Effector CD8-positive, alpha-beta T cell (primary cell): ENCODE measurements at regions not wholly inside any gene's neighbourhood (a gene's known extent, or its start where the extent isn't known, plus 50 kb on each side); places are given as distances from the start of the nearest gene placed in this dataset.

Experiments
- DNase-seq: peaks from one replicate; lab custom pipeline; 2025; lab: John Stamatoyannopoulos, UW

DNA sequence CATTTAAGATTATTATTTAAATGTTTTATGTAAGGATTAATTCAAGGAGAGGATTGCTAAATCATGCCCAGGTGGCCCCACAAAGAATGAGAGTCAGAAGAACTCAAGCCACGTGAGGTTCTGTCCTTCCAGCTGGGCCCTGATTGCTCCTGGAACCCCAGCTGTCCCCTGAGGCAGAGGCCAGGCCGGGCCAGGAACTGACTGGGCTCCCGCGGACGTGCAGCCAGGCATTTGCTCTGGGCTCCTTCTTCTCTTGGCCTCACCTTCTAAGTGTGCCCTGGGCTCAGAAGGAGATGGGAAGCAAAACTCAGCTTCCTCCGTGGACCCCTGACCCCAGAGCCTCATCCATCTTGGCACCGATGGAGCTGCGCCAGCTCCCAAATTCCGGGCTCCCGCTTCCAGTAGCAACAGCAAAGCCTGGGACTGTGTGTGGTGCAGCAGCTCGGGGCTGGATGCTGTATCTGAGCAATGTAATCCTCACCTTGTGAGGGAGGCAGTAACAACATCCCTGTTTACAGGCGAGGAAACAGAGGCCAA, 250.6 kb upstream of the PPP2R2D start:
- DNase-seq, result no peak

GRCh38 chr10:131650771-131651673, 249.8 kb upstream of the PPP2R2D start:
- no peak for DNase-seq

GRCh38 chr10:131651674-131652437, 249.0 kb upstream of the PPP2R2D start:
- DNase-seq, result no peak

DNA sequence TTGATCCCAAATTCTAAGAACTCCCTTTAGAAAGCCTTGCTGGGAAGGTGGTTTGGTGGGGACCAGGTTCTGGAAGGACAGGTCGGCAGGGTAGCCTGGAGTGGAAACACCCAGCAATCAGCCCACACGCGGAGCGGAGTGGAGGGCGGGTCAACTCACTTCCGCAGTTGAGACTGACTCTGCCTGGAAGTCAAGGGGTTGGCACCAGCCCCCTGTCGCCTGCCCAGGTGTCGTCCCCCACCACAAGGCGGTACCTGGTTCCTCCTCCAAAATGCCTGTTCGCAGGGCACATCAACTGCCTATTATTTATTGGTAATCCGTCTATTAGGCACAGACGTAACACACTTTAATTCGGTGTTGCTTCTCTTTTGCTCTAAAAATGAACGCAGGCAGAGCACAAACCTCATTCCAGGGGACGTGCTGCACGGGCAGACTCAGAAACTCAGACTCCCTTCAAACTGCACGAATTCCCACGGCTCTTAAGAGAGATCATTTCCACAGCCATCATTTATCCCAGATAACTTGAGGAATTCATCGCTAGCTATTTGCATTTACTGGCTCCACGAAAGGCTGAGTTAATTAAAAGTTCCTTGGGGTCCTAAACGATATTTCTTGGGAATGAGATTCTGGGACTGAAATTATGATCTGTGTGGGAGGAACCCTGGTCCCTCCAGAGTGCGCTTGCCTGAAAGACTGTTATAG, 248.2 kb upstream of the PPP2R2D start:
- DNase-seq, result no peak

GRCh38 chr10:131653140-131653539, 247.7 kb upstream of the PPP2R2D start:
- DNase-seq, result no peak

- DNase-seq, result no peak
Measured at GRCh38 chr10:131653554-131654470, 247.0 kb upstream of the PPP2R2D start.

DNA sequence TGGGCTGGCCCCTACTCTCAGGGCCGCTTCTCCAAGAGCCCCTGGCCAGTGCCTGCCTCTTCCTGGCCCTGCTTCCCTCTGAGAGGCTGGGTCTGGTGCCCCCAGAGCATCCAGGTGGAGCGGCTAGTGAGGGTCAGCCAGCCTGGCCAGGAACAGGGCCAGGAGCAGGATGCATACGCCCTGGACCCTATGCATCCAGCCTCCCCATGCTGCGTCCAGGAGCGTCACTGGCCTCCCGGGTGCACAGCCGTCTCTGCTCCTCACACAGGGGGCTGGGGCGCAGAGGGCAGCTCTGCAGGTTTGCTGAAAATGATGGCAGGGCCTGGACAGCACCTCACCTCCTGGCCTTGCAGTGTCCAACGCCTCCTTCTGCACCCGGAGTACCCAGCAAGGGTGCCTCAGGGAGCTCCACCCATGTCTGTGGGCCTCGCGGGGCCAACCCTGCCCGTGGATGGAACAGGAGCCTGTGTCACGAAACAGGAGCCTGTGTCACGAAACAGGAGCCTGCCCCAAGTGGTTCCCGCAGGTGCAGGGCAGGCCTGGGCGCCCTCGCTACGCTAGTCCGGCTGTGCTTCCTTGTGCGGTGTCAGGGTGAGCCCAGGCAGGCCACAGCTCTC, 246.2 kb upstream of the PPP2R2D start:
- DNase-seq, result no peak

DNA sequence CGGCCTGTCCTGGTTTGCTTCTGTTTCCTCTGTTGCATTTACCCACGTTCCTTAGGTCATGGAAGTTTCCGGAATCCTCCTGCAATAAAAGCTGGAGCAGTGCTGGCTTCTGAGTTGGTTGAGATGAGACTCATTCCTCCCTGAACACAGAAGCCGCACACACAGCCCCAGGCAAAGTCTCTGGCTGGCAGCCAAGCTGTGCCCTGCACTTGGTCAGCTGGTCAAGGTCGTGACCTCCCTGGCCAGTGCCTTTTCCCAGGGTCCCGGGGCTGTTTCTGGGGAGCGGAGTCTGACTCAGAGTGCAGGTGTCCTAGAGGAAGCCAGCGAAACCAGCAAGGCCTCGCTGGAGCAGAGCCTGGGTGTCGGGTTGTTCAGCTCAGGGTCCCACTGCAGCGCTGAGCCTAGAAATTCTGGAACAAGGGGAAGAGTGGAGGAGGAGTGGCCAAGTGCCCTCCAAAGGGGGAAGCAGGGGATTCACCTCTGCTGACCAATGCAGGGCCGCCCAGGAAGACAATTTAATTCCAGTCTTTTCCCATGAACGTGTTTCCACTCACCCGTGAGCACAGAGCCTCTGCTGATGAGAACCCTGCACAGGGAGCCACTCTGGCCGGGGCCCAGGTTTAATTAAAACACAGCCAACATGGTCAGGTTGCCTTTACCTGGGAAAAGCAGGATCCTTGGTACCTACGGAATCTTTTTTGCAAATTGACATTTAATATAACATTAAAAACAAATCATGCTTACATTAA, 245.5 kb upstream of the PPP2R2D start:
- no peak for DNase-seq

GRCh38 chr10:131656009-131656408, 244.8 kb upstream of the PPP2R2D start:
- no peak for DNase-seq

- DNase-seq, result no peak
Measured at GRCh38 chr10:131656431-131656841, 244.4 kb upstream of the PPP2R2D start.

GRCh38 chr10:131657318-131657984, 243.4 kb upstream of the PPP2R2D start:
- DNase-seq, result no peak

- no peak for DNase-seq
Measured at GRCh38 chr10:131657985-131658330, 242.8 kb upstream of the PPP2R2D start.

DNA sequence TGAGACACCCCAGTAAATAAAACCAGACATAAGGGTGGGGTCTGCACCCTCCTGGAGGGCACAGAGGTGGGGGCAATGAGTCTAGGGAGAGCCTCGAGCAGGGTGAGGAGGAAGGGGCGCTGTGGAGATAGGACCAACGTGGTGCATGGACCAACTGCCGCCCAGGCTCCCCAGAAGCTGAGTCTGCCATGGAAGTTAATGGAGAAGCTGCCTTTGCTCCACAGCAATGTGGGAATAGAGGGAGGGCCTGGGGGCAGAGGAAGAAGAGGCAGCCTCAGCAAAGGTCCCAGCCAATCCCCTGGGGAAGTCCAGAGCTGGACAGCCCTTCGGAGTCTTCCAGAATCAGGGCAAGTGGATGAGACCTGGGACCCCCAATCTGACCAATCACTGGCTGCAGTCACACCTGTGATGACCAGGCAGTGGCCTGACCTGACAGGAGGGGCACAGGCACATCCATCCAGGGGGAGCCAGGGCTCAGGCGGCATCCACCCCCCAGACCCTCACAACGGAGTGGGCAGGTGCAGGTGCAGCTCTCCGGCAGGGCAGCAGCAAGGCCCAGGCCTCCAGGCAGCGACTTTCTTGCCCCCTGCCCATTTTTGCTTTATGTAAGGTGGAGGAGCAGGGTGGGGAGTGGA, 242.2 kb upstream of the PPP2R2D start:
- DNase-seq, result no peak

- DNase-seq, result no peak
Measured at GRCh38 chr10:131660427-131660826, 240.4 kb upstream of the PPP2R2D start.

GRCh38 chr10:131662851-131663250, 238.0 kb upstream of the PPP2R2D start:
- no peak for DNase-seq

DNA sequence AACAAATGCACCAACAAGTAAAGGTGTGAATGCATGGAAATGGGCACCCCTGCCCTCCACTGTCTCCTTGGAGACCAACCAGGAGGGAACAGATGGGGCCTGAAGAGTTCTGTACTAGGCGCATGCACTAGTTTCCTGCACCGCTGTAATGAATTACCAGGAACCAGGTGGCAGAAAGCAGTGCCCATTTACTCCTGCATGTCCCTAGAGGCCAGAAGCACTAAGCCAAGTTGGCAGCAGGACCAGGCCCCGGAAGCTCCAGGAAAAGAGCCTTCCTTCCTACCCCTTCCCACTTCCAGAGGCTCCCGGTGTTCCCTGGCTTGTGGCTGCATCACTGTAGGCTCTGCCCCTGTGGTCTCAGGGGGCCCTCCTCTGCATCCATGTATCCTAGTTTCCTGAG, 237.5 kb upstream of the PPP2R2D start:
- no peak for DNase-seq

- no peak for DNase-seq
Measured at GRCh38 chr10:131666091-131666490, 234.7 kb upstream of the PPP2R2D start.

DNA sequence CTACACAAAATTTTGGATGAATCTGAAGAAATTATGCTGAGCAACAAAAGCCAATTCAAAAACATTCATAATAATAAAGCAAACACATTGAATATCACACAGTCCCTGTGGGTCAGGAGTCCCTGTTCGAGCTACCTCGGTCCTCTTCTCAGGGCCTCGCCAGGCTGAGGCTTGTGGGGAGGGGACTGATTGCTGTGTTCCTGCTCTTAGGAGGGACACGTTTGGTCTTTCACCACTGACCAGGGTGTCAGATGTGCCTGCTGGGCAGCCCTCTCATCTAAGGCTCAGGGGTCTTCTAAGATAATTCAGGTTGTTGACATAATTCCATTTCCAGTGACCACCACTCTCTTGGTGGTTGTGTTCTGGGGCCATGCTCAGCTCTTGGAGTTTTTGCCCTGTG, 233.8 kb upstream of the PPP2R2D start:
- no peak for DNase-seq

DNA sequence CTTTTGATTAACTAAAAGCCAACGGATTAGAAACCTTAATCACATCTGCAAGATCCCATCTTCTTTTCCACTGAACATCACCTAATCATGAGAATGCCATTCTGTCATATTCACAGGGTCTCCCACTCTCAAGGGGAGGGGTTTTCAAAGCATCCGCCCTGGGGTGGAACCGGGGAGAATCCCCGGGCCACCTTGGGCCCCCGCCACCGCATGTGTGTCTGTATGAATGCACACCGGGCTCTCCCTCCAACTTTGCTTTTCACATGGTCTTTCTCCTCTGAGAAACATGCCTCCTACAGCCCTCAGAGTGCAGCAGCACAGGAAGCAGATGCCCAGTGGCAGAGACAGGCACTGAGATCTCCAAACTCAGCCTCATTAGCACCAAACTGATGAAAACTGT, 233.2 kb upstream of the PPP2R2D start:
- no peak for DNase-seq
